IMR-90 (cell line): ENCODE measurements at regions not wholly inside any gene's neighbourhood (a gene's known extent, or its start where the extent isn't known, plus 50 kb on each side); places are given as distances from the start of the nearest gene placed in this dataset.

Experiments used
- ATAC-seq: fragments of 200-7000 bp; cut with Tn5 transposase; 2 replicates; pipeline ENCODE4 v1.9.1; 2020; ENCODE audit warnings: low read depth, mild to moderate bottlenecking, moderate library complexity
- BruUV-seq: library from RNA; stranded (reverse); fragments of 400-500 nt; replicated peaks from 2 replicates; lab custom pipeline; 2021; lab: Mats Ljungman, UMichigan
- CTCF ChIA-PET: fragments of 300-600 bp; formaldehyde crosslinking; extraction: SDS; loops from one replicate; lab custom pipeline; 2021; ENCODE audit warnings: antibody characterized with exemption; lab: Yijun Ruan, JAX
- POLR2A ChIA-PET: fragments of 300-600 bp; sonication (Branson Sonifier 250); formaldehyde crosslinking; loops from one replicate; lab custom pipeline; 2022; ENCODE audit warnings: antibody characterized with exemption; ENCODE audit not compliant: unreplicated experiment; lab: Charles Lee
- DNase-seq: peaks from one replicate; pipeline ENCODE4 v3.0.0; 2013
- H2AFZ ChIP-seq: replicated peaks from 2 replicates; pipeline ENCODE3; 2013; ENCODE audit warnings: low read length, mild to moderate bottlenecking; ENCODE audit not compliant: poor library complexity
- H2AK5ac ChIP-seq: 2 replicates; pipeline ENCODE4 v1.6.1; 2013; ENCODE audit warnings: low read depth, low read length, inconsistent platforms
- H2AK9ac ChIP-seq: replicated peaks from 2 replicates; pipeline ENCODE3; 2013; ENCODE audit warnings: mild to moderate bottlenecking, low read depth, low read length, moderate library complexity; ENCODE audit not compliant: poor library complexity
- H2BK120ac ChIP-seq: 2 replicates; pipeline ENCODE4 v1.6.1; 2013; ENCODE audit warnings: low read depth, low read length, inconsistent platforms
- H2BK15ac ChIP-seq: 3 replicates; pipeline ENCODE4 v1.6.1; 2013; ENCODE audit warnings: low read depth, low read length, inconsistent platforms
- H2BK20ac ChIP-seq: 2 replicates; pipeline ENCODE4 v1.6.1; 2013; ENCODE audit warnings: low read depth, mild to moderate bottlenecking, inconsistent platforms, low read length, moderate library complexity
- H2BK5ac ChIP-seq: 2 replicates; pipeline ENCODE4 v1.6.1; 2013; ENCODE audit warnings: mild to moderate bottlenecking, low read depth, low read length, inconsistent platforms; ENCODE audit not compliant: poor library complexity, severe bottlenecking
- H3K14ac ChIP-seq: replicated peaks from 2 replicates; pipeline ENCODE4 v1.6.1; 2013; ENCODE audit warnings: low read depth, low read length, inconsistent platforms
- H3K18ac ChIP-seq: 2 replicates; pipeline ENCODE4 v1.6.1; 2013; ENCODE audit warnings: low read depth, low read length, control low read depth
- H3K23ac ChIP-seq: 2 replicates; pipeline ENCODE4 v1.6.1; 2013; ENCODE audit warnings: low read depth, low read length, inconsistent platforms
- H3K27ac ChIP-seq: 2 replicates; pipeline ENCODE4 v1.5.1; 2013; ENCODE audit warnings: mild to moderate bottlenecking, control low read depth, low read length; ENCODE audit not compliant: insufficient read depth
- H3K27me3 ChIP-seq: 2 replicates; pipeline ENCODE4 v1.6.1; 2013; ENCODE audit warnings: low read length; ENCODE audit not compliant: control insufficient read depth, insufficient read depth
- H3K36me3 ChIP-seq: 2 replicates; pipeline ENCODE4 v1.6.1; 2013; ENCODE audit warnings: low read length, mixed read lengths; ENCODE audit not compliant: control insufficient read depth, insufficient read depth
- H3K4ac ChIP-seq: 2 replicates; pipeline ENCODE4 v1.6.1; 2013; ENCODE audit warnings: low read depth, low read length, inconsistent platforms
- H3K4me1 ChIP-seq: 2 replicates; pipeline ENCODE4 v1.6.1; 2013; ENCODE audit warnings: low read length, mixed read lengths; ENCODE audit not compliant: control insufficient read depth, insufficient read depth
- H3K4me2 ChIP-seq: 2 replicates; pipeline ENCODE4 v1.6.1; 2013; ENCODE audit warnings: low read depth, mild to moderate bottlenecking, control low read depth, low read length, moderate library complexity
- H3K4me3 ChIP-seq: 2 replicates; pipeline ENCODE4 v1.5.1; 2013; ENCODE audit warnings: low read depth, mild to moderate bottlenecking, control low read depth, low read length, moderate library complexity; ENCODE audit not compliant: insufficient read depth
- H3K56ac ChIP-seq: 2 replicates; pipeline ENCODE4 v1.6.1; 2013; ENCODE audit warnings: low read length, inconsistent platforms; ENCODE audit not compliant: insufficient read depth; ENCODE audit errors: extremely low read depth
- H3K79me1 ChIP-seq, 2 experiments: 2 replicates each; pipeline ENCODE4 v1.6.1; 2013; ENCODE audit warnings: low read length in 2 of 2, inconsistent platforms in 1 of 2, low read depth in 1 of 2
- H3K9ac ChIP-seq: 2 replicates; pipeline ENCODE4 v1.6.1; 2013; ENCODE audit warnings: low read depth, low read length, control low read depth
- H3K9me1 ChIP-seq: 2 replicates; pipeline ENCODE4 v1.6.1; 2013; ENCODE audit warnings: low read length, inconsistent platforms; ENCODE audit not compliant: insufficient read depth
- H3K9me3 ChIP-seq: 2 replicates; pipeline ENCODE4 v1.6.1; 2013; ENCODE audit warnings: low read length; ENCODE audit not compliant: control insufficient read depth, insufficient read depth
- H4K20me1 ChIP-seq: 2 replicates; pipeline ENCODE4 v1.6.1; 2013; ENCODE audit warnings: low read length, inconsistent platforms; ENCODE audit not compliant: insufficient read depth
- H4K5ac ChIP-seq: 2 replicates; pipeline ENCODE4 v1.6.1; 2013; ENCODE audit warnings: mild to moderate bottlenecking, low read depth, low read length, control low read depth
- H4K8ac ChIP-seq, 2 experiments: 2 replicates each; pipeline ENCODE4 v1.6.1; 2013; ENCODE audit warnings: low read depth in 2 of 2, low read length in 2 of 2, control low read depth in 1 of 2, inconsistent platforms in 1 of 2
- H4K91ac ChIP-seq: 2 replicates; pipeline ENCODE4 v1.6.1; 2013; ENCODE audit warnings: low read depth, low read length, inconsistent platforms; ENCODE audit not compliant: insufficient read depth
- BHLHE40 ChIP-seq: fragments of 150-350 bp; IDR thresholded peaks from 2 replicates; pipeline ENCODE4 v1.6.1; 2016; ENCODE audit warnings: mild to moderate bottlenecking, low read depth, low read length
- CHD1 ChIP-seq: IDR thresholded peaks from 2 replicates; pipeline ENCODE4 v1.6.1; 2012; ENCODE audit warnings: low read depth, low read length, improper control_type of control experiment
- CTCF ChIP-seq: conservative IDR thresholded peaks from 2 replicates; pipeline ENCODE4 v1.5.1; 2012; ENCODE audit warnings: mild to moderate bottlenecking, low read depth, low read length, improper control_type of control experiment
- ELK1 ChIP-seq: fragments of 150-350 bp; IDR thresholded peaks from 2 replicates; pipeline ENCODE4 v1.6.1; 2016; ENCODE audit warnings: low read depth, mild to moderate bottlenecking, low read length, moderate library complexity, borderline replicate concordance
- MAFK ChIP-seq: IDR thresholded peaks from 2 replicates; pipeline ENCODE4 v1.6.1; 2012; ENCODE audit warnings: low read depth, low read length, improper control_type of control experiment
- MAZ ChIP-seq: IDR thresholded peaks from 2 replicates; pipeline ENCODE4 v1.6.1; 2012; ENCODE audit warnings: low read depth, mild to moderate bottlenecking, low read length, improper control_type of control experiment, moderate library complexity, borderline replicate concordance
- MXI1 ChIP-seq: IDR thresholded peaks from 2 replicates; pipeline ENCODE4 v1.6.1; 2012; ENCODE audit warnings: low read depth, mild to moderate bottlenecking, low read length, moderate library complexity, borderline replicate concordance
- POLR2A ChIP-seq: IDR thresholded peaks from 2 replicates; pipeline ENCODE4 v1.6.1; 2012; ENCODE audit warnings: mild to moderate bottlenecking, low read depth, low read length
- RAD21 ChIP-seq: IDR thresholded peaks from 2 replicates; pipeline ENCODE4 v1.6.1; 2012; ENCODE audit warnings: low read length, improper control_type of control experiment
- RCOR1 ChIP-seq: IDR thresholded peaks from 2 replicates; pipeline ENCODE4 v1.6.1; 2012; ENCODE audit warnings: mild to moderate bottlenecking, low read length, improper control_type of control experiment; ENCODE audit not compliant: insufficient replicate concordance
- RFX5 ChIP-seq: IDR thresholded peaks from 2 replicates; pipeline ENCODE4 v1.8.0; 2012; ENCODE audit warnings: low read depth, mild to moderate bottlenecking, low read length, moderate library complexity
- SMC3 ChIP-seq: fragments of 150-350 bp; IDR thresholded peaks from 2 replicates; pipeline ENCODE4 v1.6.1; 2016; ENCODE audit warnings: low read depth, mild to moderate bottlenecking, antibody characterized with exemption, low read length, moderate library complexity
- USF2 ChIP-seq: fragments of 150-350 bp; IDR thresholded peaks from 2 replicates; pipeline ENCODE4 v1.6.1; 2017; ENCODE audit warnings: mild to moderate bottlenecking, antibody characterized with exemption, low read length, low read depth
- WGBS, 2 experiments: methylation state at CpG; one replicate each; pipeline versions ENCODE4 v1.1.5 to v1.1.7; 2013; ENCODE audit warnings: missing lambda C conversion rate in 2 of 2; ENCODE audit not compliant: insufficient read length in 1 of 2; ENCODE audit errors: extremely low coverage in 2 of 2; 5-methylcytosine and 5-hydroxymethylcytosine counted together
- dilution Hi-C: fragments of 300-500 bp; cut with HindIII; formaldehyde crosslinking; loops from one replicate; pipeline ENCODE4 v1.14.3; 2018; ENCODE audit warnings: low sequenced_read_pairs; ENCODE audit not compliant: unreplicated experiment
- in situ Hi-C: fragments of 300-500 bp; cut with MboI; formaldehyde crosslinking; loops from 3 replicates; pipeline ENCODE4 v1.14.3; 2019; ENCODE audit warnings: low sequenced_read_pairs, inconsistent platforms, mixed read lengths
- intact Hi-C: fragments of 100-400 bp; cut with micrococcal nuclease; formaldehyde crosslinking; loops from 2 replicates; pipeline ENCODE4 v1.10.0; 2022

GRCh38 chr6:144683216-144684070, 398.3 kb downstream of the UTRN start:
- no peak overlapping the region for H3K14ac ChIP-seq
- H3K27ac ChIP-seq = no peak overlapping the region
- no peak overlapping the region for H2AFZ ChIP-seq
- H2BK5ac ChIP-seq = no peak overlapping the region
- dilution Hi-C loops = no loop called here
- ATAC-seq = no peak
- no peak overlapping the region for H2BK15ac ChIP-seq
- no peaks in the 10 kb centered on the region for H3K27me3 ChIP-seq
- no peak for TF ChIP-seq USF2
- no peak for TF ChIP-seq SMC3
- TF ChIP-seq CHD1 = no peak
- no peak for TF ChIP-seq MAFK
- no peak for TF ChIP-seq ELK1
- TF ChIP-seq RFX5 = no peak
- TF ChIP-seq POLR2A = no peak
- no peak for TF ChIP-seq MAZ
- TF ChIP-seq CTCF = no peak
- TF ChIP-seq RAD21 = no peak
- TF ChIP-seq BHLHE40 = no peak
- TF ChIP-seq MXI1 = no peak
- no peak for TF ChIP-seq RCOR1
- no peak overlapping the region for H3K4me3 ChIP-seq
- no peak overlapping the region for H3K4me2 ChIP-seq
- intact Hi-C loops = no loop called here
- ChIA-PET POLR2A (no interaction called here), CTCF (no interaction called here)
- no peak overlapping the region for H3K4ac ChIP-seq
- no peak overlapping the region for H3K56ac ChIP-seq
- H3K18ac ChIP-seq = no peak overlapping the region
- no peak for DNase-seq
- H2BK20ac ChIP-seq = no peak overlapping the region
- WGBS, 2 experiments = 92 to 100% methylated on average over 1 to 2 of the region's 6 CpGs
- no peak overlapping the region for H4K91ac ChIP-seq
- no peaks in the 10 kb centered on the region; a peak in 2 of 4 replicates for H3K79me1 ChIP-seq
- H3K36me3 ChIP-seq = no peaks in the 10 kb centered on the region
- H3K9ac ChIP-seq = no peak overlapping the region
- no peaks in the 10 kb centered on the region; the same call in 1 of the 2 replicates for H3K9me1 ChIP-seq
- no peak overlapping the region for H2BK120ac ChIP-seq
- H3K4me1 ChIP-seq = no peaks in the 10 kb centered on the region
- H3K23ac ChIP-seq = no peak overlapping the region; the same call in 1 of the 2 replicates
- no peaks in the 10 kb centered on the region for H4K20me1 ChIP-seq
- no peak overlapping the region for H4K5ac ChIP-seq
- no peak overlapping the region for H2AK9ac ChIP-seq
- no peak overlapping the region for H2AK5ac ChIP-seq
- no TSS peak for BruUV-seq
- no peak overlapping the region for H4K8ac ChIP-seq
- in situ Hi-C loops = no loop called here
- H3K9me3 ChIP-seq = peaks cover 2% of the 10 kb centered on the region; the same call in 1 of the 2 replicates
